Dedifferentiated amniotic fluid mesenchymal stem cell (primary cell): ENCODE measurements at regions not wholly inside any gene's neighbourhood (a gene's known extent, or its start where the extent isn't known, plus 50 kb on each side); places are given as distances from the start of the nearest gene placed in this dataset.
"Not testable (repeated sequence)": the region's sequence is repeated elsewhere in the genome, so short reads cannot be mapped to it uniquely, and the experiment has no call there.

ENCODE experiments used
- DNase-seq: peaks from one replicate; pipeline ENCODE4 v3.0.0-alpha.2; 2016; ENCODE audit errors: extremely low spot score

DNA sequence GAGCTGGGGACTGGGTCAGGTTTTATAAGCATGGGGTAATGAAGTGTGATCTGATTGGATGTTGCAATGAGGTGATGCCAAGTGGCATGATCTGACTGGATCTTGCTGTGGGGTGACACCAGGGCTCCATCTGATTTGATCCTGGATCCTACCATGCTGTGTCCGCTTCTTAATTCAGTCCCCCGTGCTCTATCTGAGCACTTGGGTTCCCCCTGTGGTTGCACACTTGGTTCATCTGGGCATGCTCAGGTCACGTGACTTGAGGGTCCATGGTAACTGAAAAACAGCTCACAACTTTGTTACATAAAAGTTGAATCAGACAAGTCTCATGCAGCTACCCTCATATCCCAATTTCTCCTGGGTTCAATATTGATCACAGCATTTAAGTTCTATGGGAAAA lies 448.6 kb upstream of the NRP1 start:
- no peak for DNase-seq

- DNase-seq: no peak
Observed at GRCh38 chr10:33781606-33782395, 447.3 kb upstream of the NRP1 start.

GRCh38 chr10:33780961-33781360 lies 446.5 kb upstream of the NRP1 start:
- no peak for DNase-seq

- DNase-seq: no peak
Observed at GRCh38 chr10:33777223-33777622, 442.8 kb upstream of the NRP1 start.

DNA sequence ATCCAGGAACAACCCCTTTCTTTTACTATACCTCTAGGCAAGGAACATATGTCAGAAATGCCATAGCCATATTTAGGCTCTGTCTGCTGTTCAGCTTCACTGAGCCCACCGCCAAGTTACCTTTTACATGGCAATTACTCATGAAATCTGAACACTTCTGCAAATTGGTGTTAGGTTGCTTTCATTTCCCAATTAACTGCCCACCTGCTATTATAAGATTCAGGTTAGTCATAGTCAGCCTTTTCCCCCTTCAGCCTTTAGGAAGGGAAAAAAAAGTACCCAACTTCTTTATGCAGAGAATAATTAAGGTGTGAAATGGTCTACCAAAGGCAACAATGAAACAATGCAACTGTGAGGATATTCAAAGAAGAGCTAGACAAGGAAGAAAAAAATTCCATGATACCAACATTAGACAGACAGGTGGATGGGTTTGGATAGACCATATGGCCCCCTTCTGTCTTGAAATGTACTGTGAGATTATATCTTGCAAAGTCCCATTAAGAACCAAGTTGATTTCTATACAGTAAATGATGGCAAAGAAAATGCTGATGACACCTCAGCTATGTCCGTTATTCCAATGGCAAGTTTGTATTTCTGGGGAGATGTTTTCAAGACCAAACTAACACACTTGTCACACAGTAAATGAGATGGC lies 442.1 kb upstream of the NRP1 start:
- DNase-seq: no peak

DNA sequence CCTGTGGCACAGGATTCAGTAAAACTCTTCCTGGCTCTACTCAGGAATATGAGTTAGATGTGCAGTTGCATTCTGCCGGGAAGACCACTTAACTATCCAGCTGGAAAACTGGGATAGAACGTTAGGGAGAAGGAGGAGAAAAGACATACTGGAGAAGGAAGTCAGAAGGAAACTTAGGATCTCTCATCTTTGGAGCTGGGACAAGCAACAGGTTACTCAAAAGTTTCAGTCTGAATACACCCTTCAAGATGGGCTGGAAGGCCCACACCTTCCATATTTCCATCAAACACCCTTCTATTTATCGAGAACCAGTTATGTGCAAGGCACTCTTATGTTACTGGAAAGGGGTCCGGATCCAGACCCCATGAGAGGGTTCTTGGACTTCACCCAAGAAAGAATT lies 440.4 kb upstream of the NRP1 start:
- no peak for DNase-seq

- no peak for DNase-seq
Observed at GRCh38 chr10:33773886-33774480, 439.5 kb upstream of the NRP1 start.

- DNase-seq: no peak
Observed at GRCh38 chr10:33773253-33773573, 438.7 kb upstream of the NRP1 start.

GRCh38 chr10:33772370-33773252 lies 438.1 kb upstream of the NRP1 start:
- no peak for DNase-seq

DNA sequence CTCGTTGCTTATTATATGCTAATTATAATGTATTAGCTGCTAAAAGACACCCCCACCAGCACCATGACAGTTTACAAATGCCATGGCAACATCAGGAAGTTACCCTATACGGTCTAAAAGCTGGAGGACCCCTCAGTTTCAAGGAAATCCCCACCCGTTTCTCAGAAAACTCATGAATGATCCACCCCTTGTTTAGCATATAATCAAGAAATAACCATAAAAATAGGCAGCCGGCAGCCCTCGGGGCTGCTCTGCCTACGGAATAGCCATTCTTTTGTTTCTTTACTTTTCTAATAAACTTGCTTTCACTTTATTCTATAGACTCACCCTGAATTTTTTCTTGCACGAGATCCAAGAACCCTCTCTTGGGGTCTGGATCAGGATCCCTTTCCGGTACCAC lies 437.4 kb upstream of the NRP1 start:
- DNase-seq: not testable (repeated sequence)

GRCh38 chr10:33764694-33765185 lies 430.3 kb upstream of the NRP1 start:
- DNase-seq: no peak

DNA sequence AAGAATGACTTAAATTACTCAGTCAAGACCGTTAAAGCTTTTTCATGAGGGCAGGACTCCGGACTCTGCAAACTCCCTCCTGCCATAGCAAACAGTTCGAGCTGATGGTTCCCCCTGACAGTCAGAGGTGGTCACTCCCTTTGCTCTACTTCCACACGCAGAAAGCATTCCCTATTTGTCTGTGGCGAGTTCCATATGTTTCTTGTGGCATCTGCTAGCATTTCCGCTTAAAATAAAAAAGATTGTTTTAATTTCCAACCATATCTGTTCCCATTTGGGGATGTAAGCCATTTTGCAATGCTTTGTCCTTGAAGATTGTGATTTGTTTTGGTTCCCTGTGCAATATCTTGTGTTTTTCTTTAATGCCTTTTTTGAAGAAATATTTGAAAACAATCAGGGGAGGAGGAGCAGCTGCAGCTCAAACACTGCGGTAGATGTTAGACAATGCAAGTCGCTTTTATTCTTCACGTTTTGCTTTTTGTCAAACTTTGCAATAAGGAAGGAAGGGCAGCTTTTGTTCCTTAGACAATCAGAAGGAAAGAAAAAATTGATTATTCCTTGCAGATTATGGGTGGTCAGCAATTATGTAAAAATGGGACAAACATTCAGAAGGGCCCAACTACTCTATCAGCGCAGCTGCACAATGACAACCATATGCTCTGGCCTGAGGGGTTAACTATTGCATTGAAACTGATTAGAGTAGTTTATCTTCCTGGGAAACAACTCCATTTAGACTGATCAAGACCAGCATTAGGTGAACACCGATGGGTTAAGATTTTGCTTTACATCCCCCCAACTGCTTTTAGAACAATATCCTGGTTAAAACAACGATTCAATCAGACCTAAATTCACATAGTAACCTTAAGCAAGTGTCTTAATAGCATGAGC lies 425.8 kb upstream of the NRP1 start:
- no peak for DNase-seq

DNA sequence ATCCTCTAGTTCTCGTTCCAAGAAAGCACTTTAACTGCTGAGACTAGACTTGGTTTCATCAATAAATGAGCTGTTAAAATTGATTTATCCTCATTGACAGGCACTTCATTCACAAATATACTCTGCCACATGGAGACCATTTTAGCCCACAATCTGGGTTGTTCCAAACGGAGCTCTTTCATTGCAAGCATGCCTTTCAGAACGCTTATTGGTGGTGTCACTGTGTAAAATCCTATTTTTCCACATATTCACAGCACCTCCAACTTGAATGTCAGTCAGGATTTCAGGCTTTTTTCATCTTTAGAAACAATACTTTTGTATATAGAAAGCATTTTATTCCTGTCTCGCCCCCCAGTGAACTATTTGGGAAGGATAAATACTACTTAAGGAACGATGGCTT lies 424.7 kb upstream of the NRP1 start:
- DNase-seq: no peak

- no peak for DNase-seq
Observed at GRCh38 chr10:33758299-33758698, 423.8 kb upstream of the NRP1 start.

DNA sequence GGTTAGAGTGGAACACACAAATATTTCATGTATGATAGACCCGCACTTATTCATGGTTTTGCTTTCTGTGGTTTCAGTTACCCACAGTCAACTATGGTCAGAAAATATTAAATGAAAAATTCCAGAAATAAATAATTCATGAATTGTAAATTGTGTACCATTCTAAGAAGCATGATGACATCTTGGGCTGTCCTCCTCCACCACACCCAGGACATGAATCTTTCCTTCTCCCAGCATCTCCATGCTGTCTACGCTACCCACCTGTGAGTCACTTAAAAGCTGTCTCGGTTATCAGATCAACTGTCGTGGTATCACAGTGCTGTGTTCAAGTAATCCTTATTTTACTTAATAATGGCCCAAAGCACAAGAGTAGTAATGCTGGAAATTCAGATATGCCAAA lies 419.6 kb upstream of the NRP1 start:
- no peak for DNase-seq

GRCh38 chr10:33753389-33753788 lies 418.9 kb upstream of the NRP1 start:
- no peak for DNase-seq

- no peak for DNase-seq
Observed at GRCh38 chr10:33749790-33750189, 415.3 kb upstream of the NRP1 start.

GRCh38 chr10:33749067-33749735 lies 414.7 kb upstream of the NRP1 start:
- DNase-seq: no peak

DNA sequence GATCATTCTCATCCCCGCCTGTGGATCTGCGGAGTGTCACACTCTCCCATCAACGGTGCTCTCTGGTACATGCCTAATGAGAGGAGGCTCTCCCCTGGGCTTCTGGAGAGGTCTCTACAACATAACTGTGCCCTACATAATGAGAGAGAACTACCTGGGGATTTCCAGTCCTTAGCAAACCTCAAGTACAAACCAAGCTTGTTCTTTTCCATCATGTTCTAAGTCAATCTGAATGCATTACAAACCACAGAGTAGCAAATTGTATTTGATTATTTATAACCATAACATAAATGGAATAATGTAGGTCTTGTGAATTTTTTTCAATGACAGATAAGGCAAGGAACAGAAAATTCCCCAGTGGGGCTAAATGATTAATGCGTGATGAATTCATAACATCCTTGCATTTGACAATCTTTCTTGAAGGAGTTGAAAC lies 412.4 kb upstream of the NRP1 start:
- no peak for DNase-seq

DNA sequence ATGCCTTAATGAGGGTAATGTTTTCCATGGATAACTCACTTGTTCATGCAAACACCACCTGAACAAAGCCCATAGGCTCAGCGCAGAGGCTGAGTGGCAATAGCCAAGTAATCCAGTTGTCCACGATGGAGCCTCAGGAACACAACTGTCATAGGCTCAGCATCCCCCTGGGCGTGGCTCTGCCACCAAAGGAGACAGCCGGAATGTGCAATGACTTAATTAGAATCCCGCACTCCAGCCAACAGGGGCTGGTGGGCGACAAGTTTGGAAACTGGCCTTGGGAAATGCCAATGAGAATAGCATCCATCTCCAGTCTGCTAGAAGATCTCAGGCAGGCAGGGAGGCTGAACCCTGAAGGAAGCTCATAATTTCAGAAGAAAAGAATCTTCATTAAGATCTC lies 411.7 kb upstream of the NRP1 start:
- no peak for DNase-seq
